ENCODE measurements at regions not wholly inside any gene's neighbourhood (a gene's known extent, or its start where the extent isn't known, plus 50 kb on each side); places are given as distances from the start of the nearest gene placed in this dataset.

DNA sequence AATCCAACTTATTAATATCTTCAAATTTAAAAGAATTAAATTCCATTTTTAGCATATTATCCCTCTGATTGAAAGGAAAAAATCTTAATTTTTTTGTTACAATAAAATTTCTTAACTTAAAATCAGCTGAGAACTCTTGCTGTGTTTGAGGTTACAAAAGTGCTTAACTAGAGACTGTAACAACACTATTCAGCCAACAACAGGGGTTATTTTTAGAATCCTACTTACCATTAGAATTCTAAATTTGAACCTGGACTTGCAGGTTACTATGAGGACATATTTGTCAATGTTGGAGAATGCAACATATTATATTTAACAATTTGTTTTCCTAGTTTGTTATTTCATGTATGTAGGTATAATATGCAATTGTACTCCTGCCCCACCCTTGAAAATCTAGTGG is 238.1 kb upstream of the CXXC4 start:
- TF ChIP-seq, protein P1, sequence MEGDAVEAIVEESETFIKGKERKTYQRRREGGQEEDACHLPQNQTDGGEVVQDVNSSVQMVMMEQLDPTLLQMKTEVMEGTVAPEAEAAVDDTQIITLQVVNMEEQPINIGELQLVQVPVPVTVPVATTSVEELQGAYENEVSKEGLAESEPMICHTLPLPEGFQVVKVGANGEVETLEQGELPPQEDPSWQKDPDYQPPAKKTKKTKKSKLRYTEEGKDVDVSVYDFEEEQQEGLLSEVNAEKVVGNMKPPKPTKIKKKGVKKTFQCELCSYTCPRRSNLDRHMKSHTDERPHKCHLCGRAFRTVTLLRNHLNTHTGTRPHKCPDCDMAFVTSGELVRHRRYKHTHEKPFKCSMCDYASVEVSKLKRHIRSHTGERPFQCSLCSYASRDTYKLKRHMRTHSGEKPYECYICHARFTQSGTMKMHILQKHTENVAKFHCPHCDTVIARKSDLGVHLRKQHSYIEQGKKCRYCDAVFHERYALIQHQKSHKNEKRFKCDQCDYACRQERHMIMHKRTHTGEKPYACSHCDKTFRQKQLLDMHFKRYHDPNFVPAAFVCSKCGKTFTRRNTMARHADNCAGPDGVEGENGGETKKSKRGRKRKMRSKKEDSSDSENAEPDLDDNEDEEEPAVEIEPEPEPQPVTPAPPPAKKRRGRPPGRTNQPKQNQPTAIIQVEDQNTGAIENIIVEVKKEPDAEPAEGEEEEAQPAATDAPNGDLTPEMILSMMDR (IDR thresholded peaks at IDR 0.05; ENCODE audit: low read length): no peak
- no peak for TF ChIP-seq EZH2 (IDR thresholded peaks at IDR 0.05; ENCODE audit: borderline replicate concordance, low read length)
